ENCODE measurements at regions not wholly inside any gene's neighbourhood (a gene's known extent, or its start where the extent isn't known, plus 50 kb on each side); places are given as distances from the start of the nearest gene placed in this dataset.

DNA sequence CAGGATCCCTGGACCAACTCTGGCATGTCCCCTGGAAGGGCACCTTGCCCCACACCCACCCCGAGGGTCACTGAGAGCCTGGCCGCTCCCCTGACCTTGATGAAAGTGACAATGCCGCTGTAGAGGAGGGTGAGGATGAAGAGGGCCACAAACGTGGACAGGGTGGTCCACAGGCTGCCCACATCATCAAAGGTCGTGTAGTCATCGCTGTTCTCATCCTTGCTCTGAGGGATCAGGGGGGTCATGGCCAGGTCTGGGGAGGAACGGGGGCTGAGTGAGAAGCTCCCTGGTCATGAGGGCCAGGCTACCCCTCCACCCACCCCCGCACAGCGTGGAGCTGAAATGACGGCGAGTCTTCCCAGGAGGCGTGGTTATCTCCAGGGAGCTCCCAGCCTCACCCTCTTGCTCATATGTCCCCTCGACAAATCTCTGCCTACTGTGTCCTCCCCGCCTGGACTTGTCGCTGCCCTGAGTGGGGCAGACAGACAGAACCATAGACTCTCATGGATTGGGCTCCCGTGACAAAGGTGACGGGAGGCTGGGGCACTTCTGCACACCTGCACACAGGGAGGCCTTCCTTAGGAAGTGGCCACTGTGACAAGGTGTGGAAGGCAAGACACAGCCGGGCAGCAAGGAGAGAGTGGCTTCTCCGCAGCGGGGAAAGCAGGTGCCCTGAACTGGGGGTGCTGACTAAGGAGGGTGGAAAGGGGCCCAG, 311.1 kb downstream of the TMEM121 start:
- DNase-seq (ENCODE audit: extremely low spot score, unreplicated experiment): no peak
- Mint-ChIP-seq H3K9me3 (ENCODE audit: unreplicated experiment) (peaks cover 44% of the 10 kb centered on the region), H3K4me3 (ENCODE audit: unreplicated experiment) (no peak overlapping the region), H3K36me3 (ENCODE audit: unreplicated experiment) (peaks cover 2% of the 10 kb centered on the region), H3K27ac (ENCODE audit: unreplicated experiment) (no peak overlapping the region), H3K27me3 (ENCODE audit: unreplicated experiment) (no peaks in the 10 kb centered on the region), H3K4me1 (ENCODE audit: unreplicated experiment) (no peaks in the 10 kb centered on the region)
- no peak for TF ChIP-seq CTCF (IDR thresholded peaks at IDR 0.05)

GRCh38 chr14:105838107-105838506, 311.7 kb downstream of the TMEM121 start:
- H3K27ac Mint-ChIP-seq (ENCODE audit: unreplicated experiment): no peak overlapping the region
- H3K9me3 Mint-ChIP-seq (ENCODE audit: unreplicated experiment): peaks cover 42% of the 10 kb centered on the region
- DNase-seq (ENCODE audit: extremely low spot score, unreplicated experiment): no peak

GRCh38 chr14:105838591-105839424, 312.4 kb downstream of the TMEM121 start:
- H3K36me3 Mint-ChIP-seq (ENCODE audit: unreplicated experiment): peaks cover 2% of the 10 kb centered on the region
- H3K9me3 Mint-ChIP-seq (ENCODE audit: unreplicated experiment): peaks cover 40% of the 10 kb centered on the region
- H3K27ac Mint-ChIP-seq (ENCODE audit: unreplicated experiment): no peak overlapping the region
- no peaks in the 10 kb centered on the region for H3K27me3 Mint-ChIP-seq (ENCODE audit: unreplicated experiment)
- no peaks in the 10 kb centered on the region for H3K4me1 Mint-ChIP-seq (ENCODE audit: unreplicated experiment)
- TF ChIP-seq CTCF (IDR thresholded peaks at IDR 0.05): no peak
- DNase-seq (ENCODE audit: extremely low spot score, unreplicated experiment): peak; percentile 80
- H3K4me3 Mint-ChIP-seq (ENCODE audit: unreplicated experiment): no peak overlapping the region

More at GRCh38 chr14:105838107-105838506, 311.7 kb downstream of the TMEM121 start:
- Mint-ChIP-seq H3K4me3 (ENCODE audit: unreplicated experiment) (no peak overlapping the region), H3K4me1 (ENCODE audit: unreplicated experiment) (no peaks in the 10 kb centered on the region), H3K27me3 (ENCODE audit: unreplicated experiment) (no peaks in the 10 kb centered on the region), H3K36me3 (ENCODE audit: unreplicated experiment) (peaks cover 2% of the 10 kb centered on the region)
- no peak for TF ChIP-seq CTCF (IDR thresholded peaks at IDR 0.05)

GRCh38 chr14:105839425-105840265, 313.3 kb downstream of the TMEM121 start:
- H3K9me3 Mint-ChIP-seq (ENCODE audit: unreplicated experiment): peaks cover 35% of the 10 kb centered on the region

More at GRCh38 chr14:105839425-105840265, 313.3 kb downstream of the TMEM121 start:
- Mint-ChIP-seq H3K27me3 (ENCODE audit: unreplicated experiment) (no peaks in the 10 kb centered on the region), H3K4me1 (ENCODE audit: unreplicated experiment) (no peaks in the 10 kb centered on the region), H3K36me3 (ENCODE audit: unreplicated experiment) (peaks cover 2% of the 10 kb centered on the region), H3K27ac (ENCODE audit: unreplicated experiment) (no peak overlapping the region), H3K4me3 (ENCODE audit: unreplicated experiment) (no peak overlapping the region)
- DNase-seq (ENCODE audit: extremely low spot score, unreplicated experiment): peak; percentile 83
- TF ChIP-seq CTCF (IDR thresholded peaks at IDR 0.05): no peak

Measured in osteocyte (in vitro differentiated cells).